GM12891 (cell line): ENCODE measurements at regions not wholly inside any gene's neighbourhood (a gene's known extent, or its start where the extent isn't known, plus 50 kb on each side); places are given as distances from the start of the nearest gene placed in this dataset.
"Not testable (repeated sequence)": the region's sequence is repeated elsewhere in the genome, so short reads cannot be mapped to it uniquely, and the experiment has no call there.

Experiments used
- DNase-seq: peaks from one replicate; pipeline ENCODE4 v3.0.0; 2011; ENCODE audit warnings: low spot score; ENCODE audit not compliant: insufficient read length
- FAIRE-seq: peaks from 2 replicates; lab custom pipeline; 2011; peaks lifted over from hg19 to GRCh38; lab: Jason Lieb, UNC
- PAX5 ChIP-seq: IDR thresholded peaks from 2 replicates; pipeline ENCODE4 v1.6.1; 2011; ENCODE audit warnings: low read length, moderate library complexity, mild to moderate bottlenecking; ENCODE audit not compliant: insufficient read depth, severe bottlenecking
- POLR2A ChIP-seq: IDR thresholded peaks from 2 replicates; pipeline ENCODE4 v1.6.1; 2011; ENCODE audit warnings: low read depth, low read length, control low read depth
- POLR2AphosphoS5 ChIP-seq: IDR thresholded peaks from 2 replicates; pipeline ENCODE4 v1.6.1; 2011; ENCODE audit warnings: low read depth, low read length, control low read depth
- POU2F2 ChIP-seq: IDR thresholded peaks from 2 replicates; pipeline ENCODE4 v1.6.1; 2011; ENCODE audit warnings: low read depth, mild to moderate bottlenecking, control low read depth, low read length, moderate library complexity
- SPI1 ChIP-seq: IDR thresholded peaks from 2 replicates; pipeline ENCODE4 v1.6.1; 2011; ENCODE audit warnings: low read depth, low read length, control low read depth
- TAF1 ChIP-seq: IDR thresholded peaks from 2 replicates; pipeline ENCODE4 v1.6.1; 2011; ENCODE audit warnings: low read depth, low read length, control low read depth

- FAIRE-seq (no peak), DNase-seq (no peak)
- no peak for TF ChIP-seq TAF1
These were observed 74.0 kb downstream of the MAB21L3 start for GRCh38 chr1:116185161-116185701.

GRCh38 chr1:116189481-116189880 is 78.3 kb downstream of the MAB21L3 start:
- TF ChIP-seq POU2F2, result no peak
- TF ChIP-seq PAX5, result no peak
- TF ChIP-seq SPI1, result no peak
- no peak for TF ChIP-seq POLR2AphosphoS5
- TF ChIP-seq TAF1, result no peak
- TF ChIP-seq POLR2A, result no peak
- FAIRE-seq, result no peak
- no peak for DNase-seq

- DNase-seq, result no peak
- FAIRE-seq, result no peak
- no peak for TF ChIP-seq SPI1
These were observed 80.1 kb downstream of the MAB21L3 start for GRCh38 chr1:116191294-116191693.

- DNase-seq (no peak), FAIRE-seq (no peak)
These were observed 82.6 kb downstream of the MAB21L3 start for GRCh38 chr1:116193768-116194167.

GRCh38 chr1:116194568-116194967 is 83.4 kb downstream of the MAB21L3 start:
- FAIRE-seq, result no peak

More at GRCh38 chr1:116193768-116194167, 82.6 kb downstream of the MAB21L3 start:
- no peak for TF ChIP-seq POLR2A
- no peak for TF ChIP-seq SPI1
- TF ChIP-seq POLR2AphosphoS5, result no peak
- no peak for TF ChIP-seq TAF1
- no peak for TF ChIP-seq PAX5
- TF ChIP-seq POU2F2, result no peak

GRCh38 chr1:116195077-116195868 is 84.1 kb downstream of the MAB21L3 start:
- no peak for FAIRE-seq
- no peak for DNase-seq
- TF ChIP-seq POU2F2, result no peak
- TF ChIP-seq POLR2A, result no peak
- TF ChIP-seq PAX5, result no peak
- TF ChIP-seq POLR2AphosphoS5, result no peak
- no peak for TF ChIP-seq SPI1
- no peak for TF ChIP-seq TAF1

More at GRCh38 chr1:116194568-116194967, 83.4 kb downstream of the MAB21L3 start:
- no peak for TF ChIP-seq PAX5
- no peak for TF ChIP-seq POLR2AphosphoS5
- TF ChIP-seq TAF1, result no peak
- TF ChIP-seq SPI1, result no peak
- no peak for TF ChIP-seq POLR2A
- TF ChIP-seq POU2F2, result no peak
- DNase-seq, result no peak

GRCh38 chr1:116200343-116200742 is 89.1 kb downstream of the MAB21L3 start:
- not testable (repeated sequence) for DNase-seq, FAIRE-seq

- TF ChIP-seq TAF1 (no peak), POLR2A (no peak), POU2F2 (no peak), SPI1 (no peak), PAX5 (no peak), POLR2AphosphoS5 (no peak)
These were observed 90.7 kb downstream of the MAB21L3 start for GRCh38 chr1:116201911-116202310.

GRCh38 chr1:116203181-116203723 is 92.1 kb downstream of the MAB21L3 start:
- TF ChIP-seq POLR2AphosphoS5 (no peak), POU2F2 (no peak), PAX5 (no peak), TAF1 (no peak), POLR2A (no peak), SPI1 (no peak)
- FAIRE-seq (no peak), DNase-seq (no peak)

More at GRCh38 chr1:116201911-116202310, 90.7 kb downstream of the MAB21L3 start:
- FAIRE-seq (no peak), DNase-seq (no peak)

- no peak for TF ChIP-seq TAF1
- no peak for TF ChIP-seq SPI1
- no peak for TF ChIP-seq PAX5
- no peak for TF ChIP-seq POLR2A
- no peak for TF ChIP-seq POU2F2
- TF ChIP-seq POLR2AphosphoS5, result no peak
- FAIRE-seq (no peak), DNase-seq (no peak)
These were observed 92.7 kb downstream of the MAB21L3 start for GRCh38 chr1:116203920-116204319.
